ENCODE measurements at regions not wholly inside any gene's neighbourhood (a gene's known extent, or its start where the extent isn't known, plus 50 kb on each side); places are given as distances from the start of the nearest gene placed in this dataset.

- TF ChIP-seq REST (IDR thresholded peaks at IDR 0.05; ENCODE audit: low read depth, low read length) (no peak), IRF3 (IDR thresholded peaks at IDR 0.05; ENCODE audit: low read depth, low read length) (no peak), NRF1 (IDR thresholded peaks at IDR 0.05; ENCODE audit: low read depth, low read length) (no peak), MAX (IDR thresholded peaks at IDR 0.05; ENCODE audit: low read depth) (peak; percentile 65), CTCF (IDR thresholded peaks at IDR 0.05) (no peak), ELF1 (IDR thresholded peaks at IDR 0.05) (no peak), RCOR1 (IDR thresholded peaks at IDR 0.05; ENCODE audit: low read length) (no peak)
Observed at GRCh38 chr6:113352029-113352801, 504.9 kb upstream of the MARCKS start (continued).

GRCh38 chr6:113352831-113353230, 504.3 kb upstream of the MARCKS start:
- WGBS (ENCODE audit: low lambda C conversion rate) = 37% methylated on average over 3 of the region's 3 CpGs
- peak overlapping the region; percentile 69; the same call in 1 of the 2 replicates for H3K9ac ChIP-seq

More at GRCh38 chr6:113352831-113353230, 504.3 kb upstream of the MARCKS start:
- Histone ChIP-seq H3F3A (replicated peaks; ENCODE audit: insufficient read depth) (peaks cover 45% of the 10 kb centered on the region), H3K27ac (ENCODE audit: low read depth in 2 of 2, low read length in 1 of 2) (peak overlapping the region; percentile 89 to 95), H3K4me2 (peak overlapping the region; percentile 61), H2AFZ (ENCODE audit: low read depth) (no peak overlapping the region), H4K20me1 (ENCODE audit: insufficient read depth) (no peaks in the 10 kb centered on the region), H3K9me2 (no peaks in the 10 kb centered on the region), H3K27me3 (ENCODE audit: insufficient read depth) (no peaks in the 10 kb centered on the region), H3K4me3 (ENCODE audit: low read depth in 2 of 2, low read length in 1 of 2) (no peak overlapping the region), H3K9me3 (no peaks in the 10 kb centered on the region), H3K4me1 (ENCODE audit: control insufficient read depth in 1 of 2, insufficient read depth in 2 of 2, low read depth in 1 of 2, low read length in 1 of 2) (peaks cover 8 to 37% of the 10 kb centered on the region in 2 experiments), H3K79me2 (ENCODE audit: insufficient read depth) (no peaks in the 10 kb centered on the region), H3K36me3 (replicated peaks in 1 of 2; ENCODE audit: control insufficient read depth in 1 of 2, insufficient read depth in 2 of 2, low read length in 1 of 2) (no peaks in the 10 kb centered on the region)
- no peak for DNase-seq
- ChIA-PET POLR2A (no interaction called here), CTCF (no interaction called here)
- TF ChIP-seq MEF2A (IDR thresholded peaks at IDR 0.05; ENCODE audit: borderline replicate concordance, low read depth) (no peak), NFIC (IDR thresholded peaks at IDR 0.05; ENCODE audit: borderline replicate concordance) (no peak), RAD21 (IDR thresholded peaks at IDR 0.05; ENCODE audit: low read length) (no peak), MAX (IDR thresholded peaks at IDR 0.05; ENCODE audit: low read depth) (0 out of 2 replicates have a peak, but pooled peaks have one; percentile 5), TEAD4 (IDR thresholded peaks at IDR 0.05; ENCODE audit: borderline replicate concordance, insufficient read depth) (0 out of 2 replicates have a peak, but pooled peaks have one; percentile 0), JUND (IDR thresholded peaks at IDR 0.05) (no peak)

All from SK-N-SH (cell line).